Progenitor cell of endocrine pancreas (in vitro differentiated cells): ENCODE measurements at regions not wholly inside any gene's neighbourhood (a gene's known extent, or its start where the extent isn't known, plus 50 kb on each side); places are given as distances from the start of the nearest gene placed in this dataset.

Experiments
- DNase-seq: peaks from one replicate; pipeline ENCODE4 v3.0.0; 2021; ENCODE audit warnings: low spot score; ENCODE audit not compliant: unreplicated experiment
- H3K27ac Mint-ChIP-seq: 2 replicates; pipeline ENCODE4 v1.8.0; 2021; ENCODE audit warnings: mild to moderate bottlenecking, moderate library complexity, mixed read lengths
- H3K27me3 Mint-ChIP-seq: 2 replicates; pipeline ENCODE4 v1.8.0; 2021; ENCODE audit warnings: mixed read lengths
- H3K36me3 Mint-ChIP-seq: 2 replicates; pipeline ENCODE4 v1.8.0; 2022; ENCODE audit warnings: mixed read lengths; ENCODE audit not compliant: insufficient read depth
- H3K4me1 Mint-ChIP-seq: 2 replicates; pipeline ENCODE4 v1.8.0; 2021; ENCODE audit warnings: low read depth, mixed read lengths
- H3K4me3 Mint-ChIP-seq: 2 replicates; pipeline ENCODE4 v1.8.0; 2021; ENCODE audit warnings: low read depth, mild to moderate bottlenecking, moderate library complexity, mixed read lengths
- H3K9me3 Mint-ChIP-seq: 2 replicates; pipeline ENCODE4 v1.8.0; 2021; ENCODE audit warnings: low read depth, mixed read lengths
- CTCF ChIP-seq: fragments of 200-600 bp; sonication (generic); IDR thresholded peaks from one replicate; pipeline ENCODE4 v1.5.0; 2021; ENCODE audit warnings: antibody characterized with exemption, mild to moderate bottlenecking; ENCODE audit not compliant: unreplicated experiment

- Mint-ChIP-seq H3K36me3 (no peaks in the 10 kb centered on the region), H3K27ac (no peak overlapping the region), H3K4me1 (peaks cover 4% of the 10 kb centered on the region), H3K4me3 (no peak overlapping the region), H3K27me3 (peaks cover 3% of the 10 kb centered on the region), H3K9me3 (no peaks in the 10 kb centered on the region)
- no peak for TF ChIP-seq CTCF
- DNase-seq, result no peak
Observed at GRCh38 chr18:24649571-24649970, 189.1 kb downstream of the HRH4 start.

- TF ChIP-seq CTCF, result no peak
- no peaks in the 10 kb centered on the region for H3K9me3 Mint-ChIP-seq
- peaks cover 3% of the 10 kb centered on the region for H3K27me3 Mint-ChIP-seq
- H3K4me3 Mint-ChIP-seq, result no peak overlapping the region
- no peak overlapping the region for H3K27ac Mint-ChIP-seq
- no peaks in the 10 kb centered on the region for H3K36me3 Mint-ChIP-seq
- H3K4me1 Mint-ChIP-seq, result peaks cover 14% of the 10 kb centered on the region
- DNase-seq, result no peak
Observed at GRCh38 chr18:24651434-24651833, 191.0 kb downstream of the HRH4 start.

GRCh38 chr18:24656050-24656449 is 195.6 kb downstream of the HRH4 start:
- no peak overlapping the region for H3K27ac Mint-ChIP-seq
- H3K9me3 Mint-ChIP-seq, result no peaks in the 10 kb centered on the region
- no peaks in the 10 kb centered on the region for H3K36me3 Mint-ChIP-seq
- H3K4me1 Mint-ChIP-seq, result peaks cover 23% of the 10 kb centered on the region
- H3K27me3 Mint-ChIP-seq, result peaks cover 7% of the 10 kb centered on the region
- TF ChIP-seq CTCF, result no peak
- no peak overlapping the region for H3K4me3 Mint-ChIP-seq
- DNase-seq, result no peak

- no peak for DNase-seq
- Mint-ChIP-seq H3K36me3 (no peaks in the 10 kb centered on the region), H3K4me1 (peaks cover 23% of the 10 kb centered on the region), H3K27ac (peak overlapping the region; percentile 45), H3K4me3 (no peak overlapping the region), H3K9me3 (no peaks in the 10 kb centered on the region), H3K27me3 (peaks cover 7% of the 10 kb centered on the region)
- no peak for TF ChIP-seq CTCF
Observed at GRCh38 chr18:24656551-24657443, 196.4 kb downstream of the HRH4 start.

GRCh38 chr18:24657444-24657842 is 197.0 kb downstream of the HRH4 start:
- H3K9me3 Mint-ChIP-seq, result no peaks in the 10 kb centered on the region
- H3K36me3 Mint-ChIP-seq, result no peaks in the 10 kb centered on the region
- DNase-seq, result no peak
- no peak for TF ChIP-seq CTCF
- H3K27me3 Mint-ChIP-seq, result peaks cover 10% of the 10 kb centered on the region
- no peak overlapping the region for H3K27ac Mint-ChIP-seq
- no peak overlapping the region for H3K4me3 Mint-ChIP-seq
- peaks cover 23% of the 10 kb centered on the region for H3K4me1 Mint-ChIP-seq
